Testis (tissue), 2 donors: ENCODE measurements at regions not wholly inside any gene's neighbourhood (a gene's known extent, or its start where the extent isn't known, plus 50 kb on each side); places are given as distances from the start of the nearest gene placed in this dataset.

Experiments used
- DNase-seq: peaks from one replicate; pipeline ENCODE4 v3.0.0-alpha.2; 2019
- H3K27ac ChIP-seq, 2 donors: fragments of 200-600 bp; sonication (generic); one replicate each; pipeline ENCODE4 v1.5.1; 2019
- H3K27me3 ChIP-seq: fragments of 200-600 bp; sonication (generic); one replicate; pipeline ENCODE4 v1.5.1; 2019
- H3K36me3 ChIP-seq: fragments of 200-600 bp; sonication (generic); one replicate; pipeline ENCODE4 v1.5.1; 2017; ENCODE audit warnings: low read depth; ENCODE audit errors: missing control alignments
- H3K4me1 ChIP-seq: fragments of 200-600 bp; sonication (generic); one replicate; pipeline ENCODE4 v1.5.1; 2019
- H3K4me3 ChIP-seq, 2 donors: fragments of 200-600 bp; sonication (generic); one replicate each; pipeline ENCODE4 v1.5.1; 2017 to 2019
- H3K9me3 ChIP-seq: fragments of 200-600 bp; sonication (generic); one replicate; pipeline ENCODE4 v1.5.1; 2017
- POLR2A ChIP-seq: fragments of 450-650 bp; IDR thresholded peaks from one replicate; pipeline ENCODE4 v1.6.1; 2017; ENCODE audit warnings: antibody characterized with exemption, mild to moderate bottlenecking, moderate library complexity
- WGBS, 2 donors: methylation state at CpG; one replicate each; pipeline ENCODE4 v1.1.5; 2018; 5-methylcytosine and 5-hydroxymethylcytosine counted together
- intact Hi-C: fragments of 100-400 bp; cut with DNase I; formaldehyde crosslinking; loops from one replicate; pipeline ENCODE4 v1.15.1; 2023; ENCODE audit warnings: low total_unique reads
- TF ChIP-seq, protein P1 (sequence below), 3 experiments: fragments of 450-650 bp in 2 of 3; fragments of 200-600 bp in 1 of 3; sonication (generic) in 1 of 3; IDR thresholded peaks; one replicate each; pipeline ENCODE4 v1.5.1; 2016 to 2019; ENCODE audit warnings: antibody characterized with exemption in 3 of 3, mild to moderate bottlenecking in 2 of 3, moderate library complexity in 1 of 3

GRCh38 chr2:37782721-37783371, 111.4 kb upstream of the CDC42EP3 start:
- Histone ChIP-seq H3K4me3 (no peak overlapping the region), H3K27me3 (no peaks in the 10 kb centered on the region), H3K36me3 (no peaks in the 10 kb centered on the region), H3K9me3 (no peaks in the 10 kb centered on the region), H3K4me1 (no peaks in the 10 kb centered on the region), H3K27ac (no peak overlapping the region)
- intact Hi-C loops = no loop called here
- no peak for DNase-seq
- WGBS, 2 donors = 69 to 76% methylated on average over 10 of the region's 10 CpGs
- TF ChIP-seq, protein P1, sequence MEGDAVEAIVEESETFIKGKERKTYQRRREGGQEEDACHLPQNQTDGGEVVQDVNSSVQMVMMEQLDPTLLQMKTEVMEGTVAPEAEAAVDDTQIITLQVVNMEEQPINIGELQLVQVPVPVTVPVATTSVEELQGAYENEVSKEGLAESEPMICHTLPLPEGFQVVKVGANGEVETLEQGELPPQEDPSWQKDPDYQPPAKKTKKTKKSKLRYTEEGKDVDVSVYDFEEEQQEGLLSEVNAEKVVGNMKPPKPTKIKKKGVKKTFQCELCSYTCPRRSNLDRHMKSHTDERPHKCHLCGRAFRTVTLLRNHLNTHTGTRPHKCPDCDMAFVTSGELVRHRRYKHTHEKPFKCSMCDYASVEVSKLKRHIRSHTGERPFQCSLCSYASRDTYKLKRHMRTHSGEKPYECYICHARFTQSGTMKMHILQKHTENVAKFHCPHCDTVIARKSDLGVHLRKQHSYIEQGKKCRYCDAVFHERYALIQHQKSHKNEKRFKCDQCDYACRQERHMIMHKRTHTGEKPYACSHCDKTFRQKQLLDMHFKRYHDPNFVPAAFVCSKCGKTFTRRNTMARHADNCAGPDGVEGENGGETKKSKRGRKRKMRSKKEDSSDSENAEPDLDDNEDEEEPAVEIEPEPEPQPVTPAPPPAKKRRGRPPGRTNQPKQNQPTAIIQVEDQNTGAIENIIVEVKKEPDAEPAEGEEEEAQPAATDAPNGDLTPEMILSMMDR (IDR thresholded peaks at IDR 0.05) = no peak
- no peak for TF ChIP-seq POLR2A

DNA sequence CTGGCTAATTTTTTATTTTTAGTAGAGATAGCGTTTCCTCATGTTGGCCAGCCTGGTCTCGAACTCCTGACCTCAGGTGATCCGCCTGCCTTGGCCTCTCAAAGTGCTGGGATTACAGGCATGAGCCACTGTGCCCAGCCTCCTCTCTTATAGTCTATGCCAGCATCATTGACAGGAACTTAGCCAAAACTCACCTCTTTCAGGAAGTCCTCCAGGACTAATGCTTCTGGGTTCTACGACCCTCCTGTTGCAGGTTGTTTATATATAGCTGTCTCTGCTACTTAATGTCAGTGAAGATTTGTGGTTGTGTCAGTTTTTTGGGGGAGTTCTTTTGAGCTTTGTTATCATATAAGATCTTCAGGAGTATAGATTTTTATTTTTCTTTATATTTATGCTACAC, 112.1 kb upstream of the CDC42EP3 start:
- Histone ChIP-seq H3K9me3 (no peaks in the 10 kb centered on the region), H3K36me3 (no peaks in the 10 kb centered on the region), H3K27me3 (no peaks in the 10 kb centered on the region), H3K4me3 (no peak overlapping the region), H3K4me1 (no peaks in the 10 kb centered on the region), H3K27ac (no peak overlapping the region)
- DNase-seq = no peak
- no peak for TF ChIP-seq POLR2A
- TF ChIP-seq, protein P1 (IDR thresholded peaks at IDR 0.05) = no peak
- intact Hi-C loops = no loop called here
- 83 to 97% methylated on average over 4 of the region's 4 CpGs for WGBS, 2 donors

DNA sequence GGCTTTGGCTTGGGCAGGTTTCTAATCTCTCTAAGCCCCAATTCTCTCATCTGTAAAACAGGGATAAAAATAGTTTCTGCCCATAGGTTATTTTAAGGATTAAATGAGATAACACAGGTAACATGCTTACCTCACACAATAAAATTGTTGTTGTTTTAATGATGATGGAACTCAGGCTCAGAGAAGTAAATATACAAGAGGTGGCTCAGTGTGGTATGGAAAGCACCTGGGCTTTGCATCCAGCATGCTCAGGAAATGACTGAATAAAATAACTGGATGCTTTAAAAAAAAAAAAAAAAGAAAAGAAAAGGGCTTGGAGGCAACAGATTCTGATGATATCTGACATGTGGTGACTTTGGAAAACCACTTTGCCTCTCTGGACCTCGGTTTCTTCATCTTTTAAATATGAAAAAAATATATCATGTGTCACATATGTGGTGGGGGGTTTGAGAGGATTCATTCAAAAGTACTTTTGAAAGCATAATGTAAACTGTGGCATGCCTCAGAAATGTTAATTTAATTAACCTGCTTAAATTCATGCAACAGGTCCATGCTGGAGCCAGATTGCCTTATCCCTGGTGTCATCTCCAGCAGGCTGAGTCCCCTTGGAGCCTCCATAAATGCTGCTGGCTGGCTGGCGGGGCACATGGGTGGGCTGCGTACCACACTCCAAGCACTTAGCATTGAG, 112.8 kb upstream of the CDC42EP3 start:
- Histone ChIP-seq H3K27ac (no peak overlapping the region), H3K27me3 (no peaks in the 10 kb centered on the region), H3K4me1 (no peaks in the 10 kb centered on the region), H3K4me3 (no peak overlapping the region), H3K9me3 (no peaks in the 10 kb centered on the region), H3K36me3 (no peaks in the 10 kb centered on the region)
- DNase-seq = no peak
- 94 to 98% methylated on average over 3 of the region's 3 CpGs for WGBS, 2 donors
- intact Hi-C loops = no loop called here
- no peak for TF ChIP-seq POLR2A
- TF ChIP-seq, protein P1 (IDR thresholded peaks at IDR 0.05) = no peak

GRCh38 chr2:37784759-37785149, 113.3 kb upstream of the CDC42EP3 start:
- intact Hi-C loops = no loop called here
- no peak overlapping the region for H3K27ac ChIP-seq

More at GRCh38 chr2:37784759-37785149, 113.3 kb upstream of the CDC42EP3 start:
- Histone ChIP-seq H3K4me3 (no peak overlapping the region), H3K9me3 (no peaks in the 10 kb centered on the region), H3K27me3 (no peaks in the 10 kb centered on the region), H3K36me3 (no peaks in the 10 kb centered on the region), H3K4me1 (no peaks in the 10 kb centered on the region)
- WGBS, 2 donors = 88 to 89% methylated on average over 5 of the region's 5 CpGs
- DNase-seq = no peak
- TF ChIP-seq, protein P1 (IDR thresholded peaks at IDR 0.05) = no peak
- TF ChIP-seq POLR2A = no peak
